Memory B cell (primary cell): ENCODE measurements at regions not wholly inside any gene's neighbourhood (a gene's known extent, or its start where the extent isn't known, plus 50 kb on each side); places are given as distances from the start of the nearest gene placed in this dataset.
"Not testable (repeated sequence)": the region's sequence is repeated elsewhere in the genome, so short reads cannot be mapped to it uniquely, and the experiment has no call there.

Source experiments
- ATAC-seq: fragments of 150-1000 bp; cut with Tn5 transposase; 2 replicates; pipeline ENCODE4 v1.10.0; 2021; ENCODE audit warnings: low read depth, mild to moderate bottlenecking, moderate library complexity
- DNase-seq, 2 donors: peaks; one replicate each; pipeline ENCODE4 v3.0.0; 2022; ENCODE audit warnings: low spot score in 2 of 2
- H3K27ac Mint-ChIP-seq: one replicate; pipeline ENCODE4 v1.8.0; 2022; ENCODE audit warnings: mild to moderate bottlenecking, moderate library complexity, mixed read lengths
- H3K27me3 Mint-ChIP-seq: one replicate; pipeline ENCODE4 v1.8.0; 2022; ENCODE audit warnings: mixed read lengths
- H3K36me3 Mint-ChIP-seq: one replicate; pipeline ENCODE4 v1.8.0; 2022; ENCODE audit warnings: mild to moderate bottlenecking, mixed read lengths
- H3K4me1 Mint-ChIP-seq: one replicate; pipeline ENCODE4 v1.8.0; 2022; ENCODE audit warnings: mixed read lengths
- H3K4me3 Mint-ChIP-seq: one replicate; pipeline ENCODE4 v1.8.0; 2022; ENCODE audit warnings: mild to moderate bottlenecking, moderate library complexity, mixed read lengths
- H3K9me3 Mint-ChIP-seq: one replicate; pipeline ENCODE4 v1.8.0; 2022; ENCODE audit warnings: mixed read lengths

GRCh38 chr18:51480407-51481261 is 283.2 kb upstream of the MEX3C start:
- no peak for ATAC-seq
- no peak for DNase-seq
- Mint-ChIP-seq H3K27ac (no peak overlapping the region), H3K4me3 (no peak overlapping the region), H3K9me3 (no peaks in the 10 kb centered on the region), H3K27me3 (peaks cover 12% of the 10 kb centered on the region), H3K36me3 (no peaks in the 10 kb centered on the region), H3K4me1 (no peaks in the 10 kb centered on the region)

GRCh38 chr18:51486735-51487366 is 289.4 kb upstream of the MEX3C start:
- DNase-seq, result no peak
- H3K9me3 Mint-ChIP-seq, result no peaks in the 10 kb centered on the region
- no peaks in the 10 kb centered on the region for H3K27me3 Mint-ChIP-seq
- no peaks in the 10 kb centered on the region for H3K36me3 Mint-ChIP-seq
- no peak overlapping the region for H3K4me3 Mint-ChIP-seq
- H3K4me1 Mint-ChIP-seq, result peaks cover 2% of the 10 kb centered on the region
- no peak overlapping the region for H3K27ac Mint-ChIP-seq
- no peak for ATAC-seq

- no peaks in the 10 kb centered on the region for H3K9me3 Mint-ChIP-seq
- no peak overlapping the region for H3K4me3 Mint-ChIP-seq
- H3K27me3 Mint-ChIP-seq, result no peaks in the 10 kb centered on the region
- H3K4me1 Mint-ChIP-seq, result peaks cover 2% of the 10 kb centered on the region
- DNase-seq, result no peak
- no peak overlapping the region for H3K27ac Mint-ChIP-seq
- H3K36me3 Mint-ChIP-seq, result no peaks in the 10 kb centered on the region
- ATAC-seq, result no peak
These were observed 292.9 kb upstream of the MEX3C start for GRCh38 chr18:51490417-51490816.

GRCh38 chr18:51490860-51491259 is 293.4 kb upstream of the MEX3C start:
- Mint-ChIP-seq H3K4me3 (no peak overlapping the region), H3K36me3 (no peaks in the 10 kb centered on the region), H3K27ac (no peak overlapping the region), H3K9me3 (no peaks in the 10 kb centered on the region), H3K27me3 (no peaks in the 10 kb centered on the region), H3K4me1 (peaks cover 2% of the 10 kb centered on the region)
- DNase-seq (no peak), ATAC-seq (no peak)

- Mint-ChIP-seq H3K9me3 (no peaks in the 10 kb centered on the region), H3K27me3 (no peaks in the 10 kb centered on the region), H3K27ac (no peak overlapping the region), H3K4me3 (no peak overlapping the region), H3K4me1 (peaks cover 2% of the 10 kb centered on the region), H3K36me3 (no peaks in the 10 kb centered on the region)
- DNase-seq (no peak), ATAC-seq (no peak)
These were observed 294.3 kb upstream of the MEX3C start for GRCh38 chr18:51491678-51492372.

GRCh38 chr18:51498085-51498855 is 300.8 kb upstream of the MEX3C start:
- H3K4me3 Mint-ChIP-seq, result no peak overlapping the region
- peaks cover 6% of the 10 kb centered on the region for H3K27me3 Mint-ChIP-seq
- no peaks in the 10 kb centered on the region for H3K9me3 Mint-ChIP-seq
- H3K36me3 Mint-ChIP-seq, result no peaks in the 10 kb centered on the region
- ATAC-seq (no peak), DNase-seq (no peak)
- H3K27ac Mint-ChIP-seq, result no peak overlapping the region
- no peaks in the 10 kb centered on the region for H3K4me1 Mint-ChIP-seq

GRCh38 chr18:51503351-51503750 is 305.9 kb upstream of the MEX3C start:
- no peak overlapping the region for H3K4me3 Mint-ChIP-seq
- H3K27me3 Mint-ChIP-seq, result peaks cover 3% of the 10 kb centered on the region
- H3K27ac Mint-ChIP-seq, result no peak overlapping the region
- H3K4me1 Mint-ChIP-seq, result no peaks in the 10 kb centered on the region
- ATAC-seq (no peak), DNase-seq (no peak)
- H3K9me3 Mint-ChIP-seq, result peaks cover 2% of the 10 kb centered on the region
- H3K36me3 Mint-ChIP-seq, result no peaks in the 10 kb centered on the region

GRCh38 chr18:51506811-51507210 is 309.3 kb upstream of the MEX3C start:
- no peaks in the 10 kb centered on the region for H3K4me1 Mint-ChIP-seq
- no peak overlapping the region for H3K4me3 Mint-ChIP-seq
- H3K27me3 Mint-ChIP-seq, result no peaks in the 10 kb centered on the region
- DNase-seq (no peak), ATAC-seq (no peak)
- peaks cover 4% of the 10 kb centered on the region for H3K9me3 Mint-ChIP-seq
- no peak overlapping the region for H3K27ac Mint-ChIP-seq
- no peaks in the 10 kb centered on the region for H3K36me3 Mint-ChIP-seq

GRCh38 chr18:51508410-51508809 is 310.9 kb upstream of the MEX3C start:
- not testable (repeated sequence) for H3K4me3 Mint-ChIP-seq, DNase-seq, H3K36me3 Mint-ChIP-seq, H3K27me3 Mint-ChIP-seq, H3K9me3 Mint-ChIP-seq, H3K4me1 Mint-ChIP-seq, H3K27ac Mint-ChIP-seq, ATAC-seq

GRCh38 chr18:51510020-51510419 is 312.5 kb upstream of the MEX3C start:
- Mint-ChIP-seq H3K4me1 (no peaks in the 10 kb centered on the region), H3K36me3 (no peaks in the 10 kb centered on the region), H3K9me3 (peaks cover 4% of the 10 kb centered on the region), H3K4me3 (no peak overlapping the region), H3K27me3 (peaks cover 3% of the 10 kb centered on the region), H3K27ac (no peak overlapping the region)
- DNase-seq, result no peak
- no peak for ATAC-seq

- Mint-ChIP-seq H3K9me3 (peaks cover 2% of the 10 kb centered on the region), H3K36me3 (no peaks in the 10 kb centered on the region), H3K27ac (no peak overlapping the region), H3K27me3 (peaks cover 7% of the 10 kb centered on the region), H3K4me1 (no peaks in the 10 kb centered on the region), H3K4me3 (no peak overlapping the region)
- no peak for ATAC-seq
- DNase-seq, result no peak
These were observed 316.0 kb upstream of the MEX3C start for GRCh38 chr18:51513517-51513916.

- H3K4me1 Mint-ChIP-seq, result no peaks in the 10 kb centered on the region
- no peaks in the 10 kb centered on the region for H3K36me3 Mint-ChIP-seq
These were observed 316.6 kb upstream of the MEX3C start for GRCh38 chr18:51514128-51514527.

GRCh38 chr18:51516478-51517038 is 319.1 kb upstream of the MEX3C start:
- no peaks in the 10 kb centered on the region for H3K4me1 Mint-ChIP-seq
- H3K27me3 Mint-ChIP-seq, result peaks cover 7% of the 10 kb centered on the region
- no peaks in the 10 kb centered on the region for H3K9me3 Mint-ChIP-seq
- ATAC-seq (no peak), DNase-seq (no peak)
- H3K27ac Mint-ChIP-seq, result no peak overlapping the region
- no peak overlapping the region for H3K4me3 Mint-ChIP-seq
- no peaks in the 10 kb centered on the region for H3K36me3 Mint-ChIP-seq

More at GRCh38 chr18:51514128-51514527, 316.6 kb upstream of the MEX3C start:
- peaks cover 7% of the 10 kb centered on the region for H3K27me3 Mint-ChIP-seq
- H3K4me3 Mint-ChIP-seq, result no peak overlapping the region
- no peak overlapping the region for H3K27ac Mint-ChIP-seq
- DNase-seq (no peak), ATAC-seq (no peak)
- H3K9me3 Mint-ChIP-seq, result peaks cover 2% of the 10 kb centered on the region
